GM21717 (cell line): ENCODE measurements at regions not wholly inside any gene's neighbourhood (a gene's known extent, or its start where the extent isn't known, plus 50 kb on each side); places are given as distances from the start of the nearest gene placed in this dataset.

Source experiments
- ATAC-seq: cut with Tn5 transposase; IDR thresholded peaks from one replicate; pipeline ENCODE4 v1.9.1; 2021; ENCODE audit warnings: mild to moderate bottlenecking, moderate library complexity; ENCODE audit not compliant: unreplicated experiment

- ATAC-seq: no peak
Measured at GRCh38 chr5:141800617-141801016, 77.6 kb downstream of the PCDH1 start.

GRCh38 chr5:141799507-141800167 is 78.6 kb downstream of the PCDH1 start:
- ATAC-seq: no peak

GRCh38 chr5:141797425-141797824 is 80.8 kb downstream of the PCDH1 start:
- ATAC-seq: no peak

GRCh38 chr5:141795421-141795820 is 82.8 kb downstream of the PCDH1 start:
- ATAC-seq: no peak

GRCh38 chr5:141793881-141794280 is 84.3 kb downstream of the PCDH1 start:
- no peak for ATAC-seq

GRCh38 chr5:141793403-141793802 is 84.8 kb downstream of the PCDH1 start:
- no peak for ATAC-seq

GRCh38 chr5:141790630-141791029 is 87.6 kb downstream of the PCDH1 start:
- ATAC-seq: no peak

- no peak for ATAC-seq
Measured at GRCh38 chr5:141789330-141789729, 88.9 kb downstream of the PCDH1 start.

- ATAC-seq: no peak
Measured at GRCh38 chr5:141788296-141788970, 89.8 kb downstream of the PCDH1 start.

- ATAC-seq: no peak
Measured at GRCh38 chr5:141787376-141787775, 90.8 kb downstream of the PCDH1 start.

GRCh38 chr5:141786700-141787099 is 91.5 kb downstream of the PCDH1 start:
- no peak for ATAC-seq

GRCh38 chr5:141785711-141786110 is 92.5 kb downstream of the PCDH1 start:
- no peak for ATAC-seq

GRCh38 chr5:141785135-141785534 is 93.1 kb downstream of the PCDH1 start:
- no peak for ATAC-seq

GRCh38 chr5:141784529-141784928 is 93.7 kb downstream of the PCDH1 start:
- no peak for ATAC-seq

- ATAC-seq: no peak
Measured at GRCh38 chr5:141783947-141784296, 94.3 kb downstream of the PCDH1 start.

GRCh38 chr5:141783005-141783946 is 94.9 kb downstream of the PCDH1 start:
- no peak for ATAC-seq

GRCh38 chr5:141781910-141782309 is 96.3 kb downstream of the PCDH1 start:
- ATAC-seq: no peak

- no peak for ATAC-seq
Measured at GRCh38 chr5:141780952-141781781, 97.0 kb downstream of the PCDH1 start.

GRCh38 chr5:141780240-141780951 is 97.8 kb downstream of the PCDH1 start:
- no peak for ATAC-seq

- no peak for ATAC-seq
Measured at GRCh38 chr5:141779503-141779973, 97.5 kb upstream of the ARAP3 start.
